RWPE2 (cell line): ENCODE measurements at regions not wholly inside any gene's neighbourhood (a gene's known extent, or its start where the extent isn't known, plus 50 kb on each side); places are given as distances from the start of the nearest gene placed in this dataset.

Experiments
- ATAC-seq: fragments of 200-7000 bp; cut with Tn5 transposase; 3 replicates; pipeline ENCODE4 v1.9.1; 2021; ENCODE audit warnings: low read depth
- DNase-seq: peaks from one replicate; pipeline ENCODE4 v3.0.0-alpha.2; 2020; ENCODE audit warnings: low spot score
- H3K27ac ChIP-seq: fragments of 450-650 bp; 2 replicates; pipeline ENCODE4 v1.5.1; 2017; ENCODE audit warnings: mild to moderate bottlenecking; ENCODE audit not compliant: poor library complexity, severe bottlenecking
- H3K27me3 ChIP-seq: fragments of 250-450 bp; sonication (Bioruptor Pico); 2 replicates; pipeline ENCODE4 v1.5.1; 2021; ENCODE audit warnings: mild to moderate bottlenecking, moderate library complexity; ENCODE audit not compliant: insufficient read depth, poor library complexity, severe bottlenecking
- H3K36me3 ChIP-seq: fragments of 250-450 bp; sonication (Bioruptor Pico); 2 replicates; pipeline ENCODE4 v1.5.1; 2020; ENCODE audit warnings: low read depth, mild to moderate bottlenecking, moderate library complexity
- H3K4me1 ChIP-seq: fragments of 250-450 bp; sonication (Bioruptor Pico); 2 replicates; pipeline ENCODE4 v1.5.1; 2021; ENCODE audit warnings: mild to moderate bottlenecking, moderate library complexity; ENCODE audit not compliant: insufficient read depth, poor library complexity, severe bottlenecking
- H3K4me3 ChIP-seq: fragments of 250-450 bp; sonication (Bioruptor Pico); 2 replicates; pipeline ENCODE4 v1.5.1; 2021; ENCODE audit warnings: mild to moderate bottlenecking, moderate library complexity; ENCODE audit not compliant: severe bottlenecking
- H3K9me3 ChIP-seq: fragments of 250-450 bp; sonication (Bioruptor Pico); 2 replicates; pipeline ENCODE4 v1.5.1; 2021; ENCODE audit warnings: mild to moderate bottlenecking, moderate library complexity; ENCODE audit not compliant: severe bottlenecking
- TF ChIP-seq, protein P1 (sequence below): fragments of 450-650 bp; IDR thresholded peaks from one replicate; pipeline ENCODE4 v1.5.1; 2017; ENCODE audit warnings: mild to moderate bottlenecking, moderate library complexity; ENCODE audit not compliant: poor library complexity, severe bottlenecking

DNA sequence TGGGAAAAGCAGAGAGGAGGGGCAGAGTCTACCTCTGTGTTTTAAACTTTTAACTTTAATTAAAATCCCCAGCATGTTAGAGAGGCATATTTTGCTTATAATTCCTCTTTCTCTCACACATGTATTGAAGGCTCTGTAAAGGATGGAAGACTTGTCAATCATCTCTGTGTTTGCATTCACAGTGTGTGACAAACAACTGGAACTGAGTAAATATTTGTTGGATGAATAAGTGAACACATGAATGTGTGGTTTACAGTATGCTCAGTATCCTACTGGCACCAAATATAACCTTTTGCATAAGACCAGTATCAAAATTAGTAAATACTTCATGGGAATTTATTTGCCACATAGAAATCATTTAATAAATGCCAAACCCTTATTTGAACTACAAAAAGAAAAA is 829.0 kb downstream of the GRID1 start:
- no peaks in the 10 kb centered on the region for H3K9me3 ChIP-seq
- H3K27me3 ChIP-seq: no peaks in the 10 kb centered on the region
- H3K27ac ChIP-seq: no peak overlapping the region
- no peak overlapping the region for H3K4me3 ChIP-seq
- ATAC-seq: no peak
- no peak for DNase-seq
- no peaks in the 10 kb centered on the region for H3K36me3 ChIP-seq
- TF ChIP-seq, protein P1, sequence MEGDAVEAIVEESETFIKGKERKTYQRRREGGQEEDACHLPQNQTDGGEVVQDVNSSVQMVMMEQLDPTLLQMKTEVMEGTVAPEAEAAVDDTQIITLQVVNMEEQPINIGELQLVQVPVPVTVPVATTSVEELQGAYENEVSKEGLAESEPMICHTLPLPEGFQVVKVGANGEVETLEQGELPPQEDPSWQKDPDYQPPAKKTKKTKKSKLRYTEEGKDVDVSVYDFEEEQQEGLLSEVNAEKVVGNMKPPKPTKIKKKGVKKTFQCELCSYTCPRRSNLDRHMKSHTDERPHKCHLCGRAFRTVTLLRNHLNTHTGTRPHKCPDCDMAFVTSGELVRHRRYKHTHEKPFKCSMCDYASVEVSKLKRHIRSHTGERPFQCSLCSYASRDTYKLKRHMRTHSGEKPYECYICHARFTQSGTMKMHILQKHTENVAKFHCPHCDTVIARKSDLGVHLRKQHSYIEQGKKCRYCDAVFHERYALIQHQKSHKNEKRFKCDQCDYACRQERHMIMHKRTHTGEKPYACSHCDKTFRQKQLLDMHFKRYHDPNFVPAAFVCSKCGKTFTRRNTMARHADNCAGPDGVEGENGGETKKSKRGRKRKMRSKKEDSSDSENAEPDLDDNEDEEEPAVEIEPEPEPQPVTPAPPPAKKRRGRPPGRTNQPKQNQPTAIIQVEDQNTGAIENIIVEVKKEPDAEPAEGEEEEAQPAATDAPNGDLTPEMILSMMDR: no peak
- peaks cover 4% of the 10 kb centered on the region for H3K4me1 ChIP-seq

DNA sequence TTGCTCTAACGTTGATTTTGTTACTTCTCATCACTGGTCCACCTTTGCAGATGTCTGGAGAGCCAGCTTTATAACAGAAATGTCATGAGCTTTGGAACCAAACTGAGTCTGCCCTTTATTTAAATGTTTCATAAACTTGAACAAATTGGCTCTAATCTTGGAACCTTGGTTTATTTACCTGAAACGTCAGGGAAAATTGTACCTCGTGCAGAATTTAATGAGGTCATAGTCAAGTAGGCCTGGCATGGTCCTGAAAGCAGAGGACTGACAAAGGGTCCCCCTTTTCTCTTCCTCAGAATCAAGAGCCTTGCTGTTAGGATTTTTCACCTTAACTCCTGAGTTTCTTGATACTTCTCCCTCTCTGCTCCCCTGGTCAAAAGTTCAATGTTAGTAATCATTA is 828.0 kb downstream of the GRID1 start:
- no peak for ATAC-seq
- H3K27ac ChIP-seq: no peak overlapping the region
- no peak for DNase-seq
- H3K36me3 ChIP-seq: no peaks in the 10 kb centered on the region
- TF ChIP-seq, protein P1: no peak
- H3K27me3 ChIP-seq: no peaks in the 10 kb centered on the region
- no peaks in the 10 kb centered on the region for H3K4me1 ChIP-seq
- no peaks in the 10 kb centered on the region for H3K9me3 ChIP-seq
- no peak overlapping the region for H3K4me3 ChIP-seq

DNA sequence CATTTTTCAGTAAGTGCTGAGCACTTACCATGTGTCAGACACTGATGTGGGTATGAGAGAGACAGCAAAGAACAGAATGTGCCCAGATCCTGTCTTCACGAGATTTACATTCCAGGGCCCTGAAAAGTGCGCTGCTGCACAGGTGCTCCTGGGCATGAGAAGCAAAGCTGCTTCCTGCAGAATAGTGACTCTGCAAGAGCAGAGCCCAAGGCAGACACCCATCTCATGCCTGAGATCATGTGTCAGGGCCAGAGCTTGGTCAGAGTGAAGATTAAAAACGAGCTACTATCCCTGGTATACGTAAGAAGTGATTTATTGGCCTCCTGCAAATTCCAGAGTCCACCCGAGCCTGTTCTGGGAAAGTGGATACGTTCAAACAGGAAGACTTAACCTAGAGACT is 824.4 kb downstream of the GRID1 start:
- ATAC-seq (no peak), DNase-seq (no peak)
- H3K9me3 ChIP-seq: no peaks in the 10 kb centered on the region
- H3K4me3 ChIP-seq: no peak overlapping the region
- TF ChIP-seq, protein P1: no peak
- H3K4me1 ChIP-seq: no peaks in the 10 kb centered on the region
- H3K27ac ChIP-seq: no peak overlapping the region
- no peaks in the 10 kb centered on the region for H3K36me3 ChIP-seq
- H3K27me3 ChIP-seq: no peaks in the 10 kb centered on the region

DNA sequence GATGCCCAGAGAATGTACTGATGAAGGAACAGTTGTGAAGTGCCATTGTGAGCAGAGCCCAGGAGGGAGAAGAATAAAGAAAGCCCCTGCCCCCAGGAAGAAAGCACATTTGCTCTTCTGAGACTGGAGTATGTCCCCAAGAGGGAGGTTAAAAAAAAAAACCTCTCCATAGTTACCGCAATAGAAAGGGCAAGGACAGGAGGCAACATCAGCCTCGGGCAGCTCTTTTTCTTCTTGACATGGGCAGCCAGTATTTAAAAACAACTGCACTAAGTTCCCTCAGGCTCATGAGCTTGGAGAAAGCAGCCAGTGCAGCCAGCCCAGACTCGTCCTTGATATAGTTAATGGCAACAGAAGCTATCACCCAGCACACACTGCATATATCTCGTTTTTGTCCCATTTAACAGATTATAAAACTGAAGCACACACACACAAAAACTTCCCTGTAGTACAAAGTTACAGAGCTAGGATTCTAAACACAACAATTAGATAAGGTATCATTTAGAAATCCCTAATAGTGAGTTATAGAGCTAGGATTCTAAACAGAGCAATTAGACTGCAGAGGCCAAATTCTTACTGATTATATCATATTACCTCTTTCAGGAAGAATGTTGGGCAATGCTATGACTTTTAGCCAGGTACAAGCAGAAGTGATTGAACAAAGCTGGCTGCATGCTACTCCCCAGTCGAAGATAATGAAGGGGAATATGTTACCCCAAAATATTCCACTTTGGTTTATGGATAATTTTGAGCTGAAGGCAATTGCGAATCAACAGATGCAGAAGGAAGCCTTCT is 823.5 kb downstream of the GRID1 start:
- Histone ChIP-seq H3K4me3 (no peak overlapping the region), H3K27ac (no peak overlapping the region), H3K4me1 (no peaks in the 10 kb centered on the region), H3K9me3 (no peaks in the 10 kb centered on the region), H3K27me3 (no peaks in the 10 kb centered on the region), H3K36me3 (no peaks in the 10 kb centered on the region)
- ATAC-seq: no peak
- DNase-seq: no peak
- TF ChIP-seq, protein P1: no peak

DNA sequence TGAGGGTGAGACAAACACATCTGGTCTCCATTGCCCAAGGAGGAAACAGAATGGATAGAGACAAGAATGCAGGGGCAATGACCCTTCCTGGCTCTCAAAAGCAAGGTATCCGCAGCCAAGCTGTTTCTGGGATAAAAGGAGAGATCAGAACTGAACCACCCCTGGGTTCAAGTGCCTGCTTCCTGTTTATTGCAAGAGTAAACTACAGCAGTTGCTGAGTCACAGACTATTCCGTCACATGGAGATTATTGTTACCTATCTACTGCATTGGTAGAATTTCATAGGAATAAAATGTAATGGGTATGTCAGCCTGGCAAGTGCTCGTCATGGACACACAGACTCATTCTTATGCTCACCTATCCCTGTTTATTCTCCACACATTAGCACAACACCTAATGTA is 821.6 kb downstream of the GRID1 start:
- H3K36me3 ChIP-seq: no peaks in the 10 kb centered on the region
- DNase-seq: no peak

More for the DNA sequence above, 821.6 kb downstream of the GRID1 start:
- ATAC-seq: no peak
- Histone ChIP-seq H3K27me3 (no peaks in the 10 kb centered on the region), H3K27ac (no peak overlapping the region), H3K4me1 (no peaks in the 10 kb centered on the region), H3K4me3 (no peak overlapping the region), H3K9me3 (no peaks in the 10 kb centered on the region)
- TF ChIP-seq, protein P1: no peak
